SK-N-SH (cell line): ENCODE measurements at regions not wholly inside any gene's neighbourhood (a gene's known extent, or its start where the extent isn't known, plus 50 kb on each side); places are given as distances from the start of the nearest gene placed in this dataset.

Experiments used
- ELF1 ChIP-seq: IDR thresholded peaks from 2 replicates; pipeline ENCODE4 v1.4.0; 2012
- FOSL2 ChIP-seq: IDR thresholded peaks from 2 replicates; pipeline ENCODE4 v1.4.0; 2012; ENCODE audit warnings: low read depth, mild to moderate bottlenecking, moderate library complexity, borderline replicate concordance
- GATA2 ChIP-seq: sonication (generic); formaldehyde crosslinking; IDR thresholded peaks from 2 replicates; pipeline ENCODE4 v1.5.0; 2020; ENCODE audit warnings: mild to moderate bottlenecking, missing genetic modification reagents
- JUND ChIP-seq: IDR thresholded peaks from 2 replicates; pipeline ENCODE4 v1.4.0; 2012
- MAX ChIP-seq: IDR thresholded peaks from 2 replicates; pipeline ENCODE4 v1.4.0; 2012; ENCODE audit warnings: low read depth
- MEF2A ChIP-seq: IDR thresholded peaks from 2 replicates; pipeline ENCODE4 v1.4.0; 2012; ENCODE audit warnings: low read depth, borderline replicate concordance
- MXI1 ChIP-seq: IDR thresholded peaks from 2 replicates; pipeline ENCODE4 v1.6.1; 2012; ENCODE audit warnings: mild to moderate bottlenecking, low read depth, low read length, improper control_type of control experiment
- RAD21 ChIP-seq: IDR thresholded peaks from 2 replicates; pipeline ENCODE4 v1.6.1; 2012; ENCODE audit warnings: mild to moderate bottlenecking, low read length
- RCOR1 ChIP-seq: fragments of 150-350 bp; IDR thresholded peaks from 2 replicates; pipeline ENCODE4 v1.6.1; 2017; ENCODE audit warnings: antibody characterized with exemption, low read length
- RFX5 ChIP-seq: IDR thresholded peaks from 2 replicates; pipeline ENCODE4 v1.6.1; 2012; ENCODE audit warnings: mild to moderate bottlenecking, improper control_type of control experiment, low read length
- USF2 ChIP-seq: fragments of 150-350 bp; IDR thresholded peaks from 2 replicates; pipeline ENCODE4 v1.6.1; 2017; ENCODE audit warnings: antibody characterized with exemption, low read length, low read depth, borderline replicate concordance
- TF ChIP-seq, protein P1 (sequence below): fragments of 200-600 bp; sonication (generic); IDR thresholded peaks from 2 replicates; pipeline ENCODE4 v1.6.1; 2017; ENCODE audit warnings: antibody characterized with exemption, mild to moderate bottlenecking, moderate library complexity
- TF ChIP-seq, protein P2 (sequence below): IDR thresholded peaks from 2 replicates; pipeline ENCODE4 v1.6.1; 2012; ENCODE audit warnings: mild to moderate bottlenecking, low read depth, low read length, moderate library complexity

GRCh38 chr10:52525761-52526160 is 211.7 kb downstream of the DKK1 start:
- TF ChIP-seq USF2 (no peak), JUND (no peak), MAX (no peak), MXI1 (no peak), GATA2 (CRISPR knock-in tag) (no peak), ELF1 (no peak), RCOR1 (no peak), FOSL2 (no peak), MEF2A (no peak), RAD21 (no peak), RFX5 (no peak)
- TF ChIP-seq, protein P1, sequence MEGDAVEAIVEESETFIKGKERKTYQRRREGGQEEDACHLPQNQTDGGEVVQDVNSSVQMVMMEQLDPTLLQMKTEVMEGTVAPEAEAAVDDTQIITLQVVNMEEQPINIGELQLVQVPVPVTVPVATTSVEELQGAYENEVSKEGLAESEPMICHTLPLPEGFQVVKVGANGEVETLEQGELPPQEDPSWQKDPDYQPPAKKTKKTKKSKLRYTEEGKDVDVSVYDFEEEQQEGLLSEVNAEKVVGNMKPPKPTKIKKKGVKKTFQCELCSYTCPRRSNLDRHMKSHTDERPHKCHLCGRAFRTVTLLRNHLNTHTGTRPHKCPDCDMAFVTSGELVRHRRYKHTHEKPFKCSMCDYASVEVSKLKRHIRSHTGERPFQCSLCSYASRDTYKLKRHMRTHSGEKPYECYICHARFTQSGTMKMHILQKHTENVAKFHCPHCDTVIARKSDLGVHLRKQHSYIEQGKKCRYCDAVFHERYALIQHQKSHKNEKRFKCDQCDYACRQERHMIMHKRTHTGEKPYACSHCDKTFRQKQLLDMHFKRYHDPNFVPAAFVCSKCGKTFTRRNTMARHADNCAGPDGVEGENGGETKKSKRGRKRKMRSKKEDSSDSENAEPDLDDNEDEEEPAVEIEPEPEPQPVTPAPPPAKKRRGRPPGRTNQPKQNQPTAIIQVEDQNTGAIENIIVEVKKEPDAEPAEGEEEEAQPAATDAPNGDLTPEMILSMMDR, result no peak
- TF ChIP-seq, protein P2, sequence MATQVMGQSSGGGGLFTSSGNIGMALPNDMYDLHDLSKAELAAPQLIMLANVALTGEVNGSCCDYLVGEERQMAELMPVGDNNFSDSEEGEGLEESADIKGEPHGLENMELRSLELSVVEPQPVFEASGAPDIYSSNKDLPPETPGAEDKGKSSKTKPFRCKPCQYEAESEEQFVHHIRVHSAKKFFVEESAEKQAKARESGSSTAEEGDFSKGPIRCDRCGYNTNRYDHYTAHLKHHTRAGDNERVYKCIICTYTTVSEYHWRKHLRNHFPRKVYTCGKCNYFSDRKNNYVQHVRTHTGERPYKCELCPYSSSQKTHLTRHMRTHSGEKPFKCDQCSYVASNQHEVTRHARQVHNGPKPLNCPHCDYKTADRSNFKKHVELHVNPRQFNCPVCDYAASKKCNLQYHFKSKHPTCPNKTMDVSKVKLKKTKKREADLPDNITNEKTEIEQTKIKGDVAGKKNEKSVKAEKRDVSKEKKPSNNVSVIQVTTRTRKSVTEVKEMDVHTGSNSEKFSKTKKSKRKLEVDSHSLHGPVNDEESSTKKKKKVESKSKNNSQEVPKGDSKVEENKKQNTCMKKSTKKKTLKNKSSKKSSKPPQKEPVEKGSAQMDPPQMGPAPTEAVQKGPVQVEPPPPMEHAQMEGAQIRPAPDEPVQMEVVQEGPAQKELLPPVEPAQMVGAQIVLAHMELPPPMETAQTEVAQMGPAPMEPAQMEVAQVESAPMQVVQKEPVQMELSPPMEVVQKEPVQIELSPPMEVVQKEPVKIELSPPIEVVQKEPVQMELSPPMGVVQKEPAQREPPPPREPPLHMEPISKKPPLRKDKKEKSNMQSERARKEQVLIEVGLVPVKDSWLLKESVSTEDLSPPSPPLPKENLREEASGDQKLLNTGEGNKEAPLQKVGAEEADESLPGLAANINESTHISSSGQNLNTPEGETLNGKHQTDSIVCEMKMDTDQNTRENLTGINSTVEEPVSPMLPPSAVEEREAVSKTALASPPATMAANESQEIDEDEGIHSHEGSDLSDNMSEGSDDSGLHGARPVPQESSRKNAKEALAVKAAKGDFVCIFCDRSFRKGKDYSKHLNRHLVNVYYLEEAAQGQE, result no peak
